ENCODE measurements at regions not wholly inside any gene's neighbourhood (a gene's known extent, or its start where the extent isn't known, plus 50 kb on each side); places are given as distances from the start of the nearest gene placed in this dataset.

GRCh38 chr5:58314356-58315210, 145.3 kb downstream of the PLK2 start:
- TF ChIP-seq POLR2A (IDR thresholded peaks at IDR 0.05) (no peak), CTCF (IDR thresholded peaks at IDR 0.05) (no peak)

Data from lower leg skin (tissue), 3 donors.